B cell (primary cell): ENCODE measurements at regions not wholly inside any gene's neighbourhood (a gene's known extent, or its start where the extent isn't known, plus 50 kb on each side); places are given as distances from the start of the nearest gene placed in this dataset.

Experiments used
- ATAC-seq: fragments of 200-7000 bp; cut with Tn5 transposase; one replicate; pipeline ENCODE4 v1.10.0; 2021; ENCODE audit warnings: low read depth, mild to moderate bottlenecking, moderate number of reproducible peaks, moderate library complexity
- CTCF ChIA-PET: fragments of 350-600 bp; sonication (Branson Sonifier 250); formaldehyde crosslinking; loops from one replicate; lab custom pipeline; 2021; ENCODE audit warnings: antibody characterized with exemption, inconsistent platforms; lab: Charles Lee
- POLR2A ChIA-PET: fragments of 350-600 bp; sonication (Branson Sonifier 250); formaldehyde crosslinking; loops from one replicate; lab custom pipeline; 2021; ENCODE audit warnings: antibody characterized with exemption; lab: Charles Lee
- DNase-seq: peaks from one replicate; pipeline ENCODE4 v3.0.0; 2013
- H2AFZ ChIP-seq: 2 replicates; pipeline ENCODE4 v1.6.1; 2012; ENCODE audit warnings: mild to moderate bottlenecking, low read depth, low read length; ENCODE audit not compliant: insufficient read depth, poor library complexity, severe bottlenecking
- H3K27ac ChIP-seq, 2 donors: 1 replicate in 1 of 2; 2 replicates in 1 of 2; pipeline ENCODE4 v1.5.1; 2012 to 2013; ENCODE audit warnings: low read length in 2 of 2, mild to moderate bottlenecking in 2 of 2, moderate library complexity in 1 of 2
- H3K27me3 ChIP-seq, 4 experiments: fragments of 200-600 bp in 1 of 4; sonication (generic) in 1 of 4; replicated peaks in 1 of 4; 1 replicate in 2 of 4; 2 replicates in 2 of 4; pipeline versions ENCODE4 v1.6.1 to v1.7.0; 2013 to 2016; ENCODE audit warnings: low read length in 3 of 4, mild to moderate bottlenecking in 2 of 4, mixed read lengths in 1 of 4, moderate library complexity in 1 of 4; ENCODE audit not compliant: insufficient read depth in 4 of 4, control insufficient read depth in 3 of 4; ENCODE audit errors: control extremely low read depth in 1 of 4
- H3K36me3 ChIP-seq, 2 experiments: replicated peaks in 1 of 2; 1 replicate in 1 of 2; 2 replicates in 1 of 2; pipeline versions ENCODE4 v1.6.1 to v1.7.1; 2013; ENCODE audit warnings: low read length in 1 of 2; ENCODE audit not compliant: insufficient read depth in 2 of 2, control insufficient read depth in 1 of 2; ENCODE audit errors: control extremely low read depth in 1 of 2, extremely low read depth in 1 of 2
- H3K4me1 ChIP-seq, 2 donors: fragments of 200-600 bp in 1 of 2; sonication (generic) in 1 of 2; 1 replicate in 1 of 2; 2 replicates in 1 of 2; pipeline versions ENCODE4 v1.5.1 to v1.6.1; 2013 to 2017; ENCODE audit warnings: low read length in 2 of 2; ENCODE audit not compliant: control insufficient read depth in 2 of 2, insufficient read depth in 2 of 2
- H3K4me2 ChIP-seq: replicated peaks from 2 replicates; pipeline ENCODE3; 2012; ENCODE audit warnings: mild to moderate bottlenecking, low read depth, low read length; ENCODE audit not compliant: poor library complexity, severe bottlenecking
- H3K4me3 ChIP-seq, 5 experiments: fragments of 200-600 bp in 1 of 5; sonication (generic) in 1 of 5; 1 replicate in 3 of 5; 2 replicates in 2 of 5; pipeline versions ENCODE4 v1.5.1 to v1.7.0; 2011 to 2016; ENCODE audit warnings: low read length in 4 of 5, mild to moderate bottlenecking in 4 of 5, low read depth in 2 of 5, control low read depth in 1 of 5, moderate library complexity in 1 of 5; ENCODE audit not compliant: insufficient read depth in 1 of 5; ENCODE audit errors: control extremely low read depth in 1 of 5, extremely low read depth in 1 of 5
- H3K79me2 ChIP-seq: fragments of 200-600 bp; sonication (generic); one replicate; pipeline ENCODE4 v1.6.0; 2016; ENCODE audit warnings: low read length; ENCODE audit not compliant: control insufficient read depth, insufficient read depth
- H3K9ac ChIP-seq: fragments of 200-600 bp; sonication (generic); 2 replicates; pipeline ENCODE4 v1.6.1; 2017; ENCODE audit warnings: mild to moderate bottlenecking, low read length, moderate library complexity
- H3K9me3 ChIP-seq, 3 donors: one replicate each; pipeline versions ENCODE4 v1.6.1 to v1.7.1; 2013; ENCODE audit warnings: low read length in 2 of 3; ENCODE audit not compliant: control insufficient read depth in 2 of 3, insufficient read depth in 1 of 3; ENCODE audit errors: control extremely low read depth in 1 of 3
- H4K20me1 ChIP-seq: 2 replicates; pipeline ENCODE4 v1.6.0; 2012; ENCODE audit warnings: mild to moderate bottlenecking, low read length; ENCODE audit not compliant: insufficient read depth, control insufficient read depth, poor library complexity, severe bottlenecking
- H3K27ac Mint-ChIP-seq: one replicate; pipeline ENCODE4 v1.8.0; 2021; ENCODE audit warnings: mixed read lengths
- H3K27me3 Mint-ChIP-seq: one replicate; pipeline ENCODE4 v1.8.0; 2021; ENCODE audit warnings: mixed read lengths
- H3K4me1 Mint-ChIP-seq: one replicate; pipeline ENCODE4 v1.8.0; 2021; ENCODE audit warnings: mixed read lengths
- H3K4me3 Mint-ChIP-seq: one replicate; pipeline ENCODE4 v1.8.0; 2021; ENCODE audit warnings: mixed read lengths
- H3K9me3 Mint-ChIP-seq: one replicate; pipeline ENCODE4 v1.8.0; 2022; ENCODE audit warnings: mixed read lengths; ENCODE audit not compliant: insufficient read depth
- EZH2 ChIP-seq: IDR thresholded peaks from 2 replicates; pipeline ENCODE4 v1.6.1; 2012; ENCODE audit warnings: borderline replicate concordance, low read depth, mild to moderate bottlenecking, moderate library complexity, low read length; ENCODE audit not compliant: insufficient read depth, poor library complexity, severe bottlenecking
- WGBS: methylation state at CpG from one replicate; pipeline ENCODE4 v1.1.5; 2013; ENCODE audit warnings: missing lambda C conversion rate; ENCODE audit not compliant: insufficient coverage; 5-methylcytosine and 5-hydroxymethylcytosine counted together
- intact Hi-C: fragments of 100-400 bp; cut with micrococcal nuclease; formaldehyde crosslinking; loops from one replicate; pipeline ENCODE4 v1.10.0; 2022
- TF ChIP-seq, protein P1 (sequence below): fragments of 200-600 bp; IDR thresholded peaks from one replicate; pipeline ENCODE4 v1.8.0; 2022; ENCODE audit warnings: antibody characterized with exemption, mild to moderate bottlenecking

DNA sequence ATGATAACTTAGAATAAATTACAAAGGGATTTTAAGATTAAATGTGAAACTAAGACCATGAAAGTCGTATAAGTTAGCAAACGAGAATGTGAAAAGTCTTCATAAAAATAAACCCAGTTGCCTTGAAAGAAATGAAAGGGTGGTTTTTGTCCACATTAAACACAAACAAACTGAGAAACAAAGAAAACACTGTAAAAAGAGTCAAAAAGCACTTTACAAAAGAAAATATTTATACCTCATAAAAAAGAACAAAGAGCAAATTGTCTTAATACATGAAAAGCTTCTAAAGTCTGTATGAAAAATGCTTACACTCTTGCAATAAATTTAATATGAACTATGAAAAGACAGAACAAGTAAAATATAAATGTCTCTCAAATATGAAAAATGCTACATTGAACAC is 865.9 kb upstream of the CADM2 start:
- no peak for ATAC-seq
- WGBS, result no CpG with 5 or more reads among the region's 2 CpGs
- intact Hi-C loops, result no loop called here

DNA sequence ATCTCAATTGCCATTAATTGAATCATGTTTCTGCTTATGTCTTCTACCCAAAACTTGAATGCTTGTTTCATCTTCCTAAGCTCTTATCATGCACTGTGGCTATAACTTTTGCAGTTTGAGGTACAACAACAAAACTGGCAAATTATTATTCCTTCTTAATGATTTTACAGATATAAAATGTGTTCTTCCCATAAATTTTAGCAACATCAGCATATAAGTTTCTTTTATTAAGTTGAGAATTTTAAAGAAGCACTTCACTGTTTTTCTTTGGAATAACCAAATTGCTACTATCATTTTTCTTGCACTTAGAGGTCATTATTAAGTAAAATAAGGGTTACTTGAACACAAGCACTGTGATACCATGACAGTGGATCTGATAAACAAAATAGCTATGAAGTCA is 862.6 kb upstream of the CADM2 start:
- Histone ChIP-seq H3K9ac (no peak overlapping the region), H3K4me3 (no peak overlapping the region), H3K4me1 (no peaks in the 10 kb centered on the region), H3K79me2 (no peaks in the 10 kb centered on the region), H3K9me3 (no peaks in the 10 kb centered on the region), H3K36me3 (no peaks in the 10 kb centered on the region), H3K27me3 (no peaks in the 10 kb centered on the region), H2AFZ (no peak overlapping the region), H3K27ac (no peak overlapping the region), H4K20me1 (no peaks in the 10 kb centered on the region), H3K4me2 (no peak overlapping the region)
- ATAC-seq (no peak), DNase-seq (no peak)
- Mint-ChIP-seq H3K27me3 (no peaks in the 10 kb centered on the region), H3K4me1 (no peaks in the 10 kb centered on the region), H3K9me3 (no peaks in the 10 kb centered on the region), H3K4me3 (no peak overlapping the region), H3K27ac (no peak overlapping the region)
- POLR2A ChIA-PET, result no interaction called here
- intact Hi-C loops, result no loop called here
- TF ChIP-seq EZH2, result no peak
- TF ChIP-seq, protein P1, sequence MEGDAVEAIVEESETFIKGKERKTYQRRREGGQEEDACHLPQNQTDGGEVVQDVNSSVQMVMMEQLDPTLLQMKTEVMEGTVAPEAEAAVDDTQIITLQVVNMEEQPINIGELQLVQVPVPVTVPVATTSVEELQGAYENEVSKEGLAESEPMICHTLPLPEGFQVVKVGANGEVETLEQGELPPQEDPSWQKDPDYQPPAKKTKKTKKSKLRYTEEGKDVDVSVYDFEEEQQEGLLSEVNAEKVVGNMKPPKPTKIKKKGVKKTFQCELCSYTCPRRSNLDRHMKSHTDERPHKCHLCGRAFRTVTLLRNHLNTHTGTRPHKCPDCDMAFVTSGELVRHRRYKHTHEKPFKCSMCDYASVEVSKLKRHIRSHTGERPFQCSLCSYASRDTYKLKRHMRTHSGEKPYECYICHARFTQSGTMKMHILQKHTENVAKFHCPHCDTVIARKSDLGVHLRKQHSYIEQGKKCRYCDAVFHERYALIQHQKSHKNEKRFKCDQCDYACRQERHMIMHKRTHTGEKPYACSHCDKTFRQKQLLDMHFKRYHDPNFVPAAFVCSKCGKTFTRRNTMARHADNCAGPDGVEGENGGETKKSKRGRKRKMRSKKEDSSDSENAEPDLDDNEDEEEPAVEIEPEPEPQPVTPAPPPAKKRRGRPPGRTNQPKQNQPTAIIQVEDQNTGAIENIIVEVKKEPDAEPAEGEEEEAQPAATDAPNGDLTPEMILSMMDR, result no peak
- CTCF ChIA-PET, result no interaction called here

More for the DNA sequence above, 865.9 kb upstream of the CADM2 start:
- TF ChIP-seq EZH2, result no peak
- TF ChIP-seq, protein P1, result no peak
- Mint-ChIP-seq H3K4me1 (no peaks in the 10 kb centered on the region), H3K27ac (no peak overlapping the region), H3K4me3 (no peak overlapping the region), H3K9me3 (peaks cover 3% of the 10 kb centered on the region), H3K27me3 (no peaks in the 10 kb centered on the region)
- ChIA-PET POLR2A (no interaction called here), CTCF (no interaction called here)
- H3K4me2 ChIP-seq, result no peak overlapping the region
- H2AFZ ChIP-seq, result no peak overlapping the region
- H3K27me3 ChIP-seq, result no peaks in the 10 kb centered on the region
- H3K9me3 ChIP-seq, result no peaks in the 10 kb centered on the region
- no peak for DNase-seq
- H3K27ac ChIP-seq, result no peak overlapping the region
- no peaks in the 10 kb centered on the region for H3K36me3 ChIP-seq
- no peaks in the 10 kb centered on the region for H3K4me1 ChIP-seq
- no peak overlapping the region for H3K9ac ChIP-seq
- no peaks in the 10 kb centered on the region for H4K20me1 ChIP-seq
- no peaks in the 10 kb centered on the region for H3K79me2 ChIP-seq
- H3K4me3 ChIP-seq, result no peak overlapping the region
